ENCODE measurements at regions not wholly inside any gene's neighbourhood (a gene's known extent, or its start where the extent isn't known, plus 50 kb on each side); places are given as distances from the start of the nearest gene placed in this dataset.

DNA sequence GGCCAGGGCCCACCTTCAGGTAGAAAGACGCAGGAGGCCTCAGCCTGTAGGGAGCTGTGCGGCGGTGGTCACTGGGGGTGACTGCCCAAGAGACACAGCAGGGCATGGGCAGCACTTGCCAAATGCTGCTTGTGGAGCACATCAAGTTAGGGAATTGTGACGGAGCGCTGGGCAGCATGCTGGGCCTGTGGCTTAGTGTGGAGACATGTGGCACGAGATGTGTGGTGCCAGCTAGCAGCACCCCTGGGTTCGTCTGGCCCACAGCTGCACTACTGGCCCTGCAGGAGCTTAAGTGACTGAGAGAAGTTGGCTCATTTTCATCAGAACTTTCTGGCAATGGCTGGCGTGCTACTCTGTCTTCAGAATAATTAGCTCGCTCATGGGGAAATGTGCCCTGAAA, 213.1 kb upstream of the SYNDIG1 start:
- no peak for DNase-seq

DNA sequence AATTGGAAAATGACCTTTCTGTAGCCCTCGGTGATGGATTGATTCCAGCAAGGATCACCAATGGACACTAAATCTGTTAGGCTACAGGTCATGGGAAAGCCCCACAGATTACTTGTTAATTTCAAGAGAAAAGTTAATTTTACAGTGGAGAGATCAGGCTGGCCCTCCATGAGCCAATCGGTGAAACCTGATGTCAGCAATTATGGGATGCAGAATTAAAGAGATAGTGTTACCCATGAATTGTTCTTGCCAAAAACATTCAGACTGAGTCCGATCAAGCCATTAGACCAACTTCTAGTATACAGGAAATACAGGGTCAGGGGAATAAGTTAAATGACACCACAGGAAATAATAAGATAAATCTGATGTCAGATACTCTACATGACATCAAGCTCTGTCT, 214.9 kb upstream of the SYNDIG1 start:
- DNase-seq: no peak

DNA sequence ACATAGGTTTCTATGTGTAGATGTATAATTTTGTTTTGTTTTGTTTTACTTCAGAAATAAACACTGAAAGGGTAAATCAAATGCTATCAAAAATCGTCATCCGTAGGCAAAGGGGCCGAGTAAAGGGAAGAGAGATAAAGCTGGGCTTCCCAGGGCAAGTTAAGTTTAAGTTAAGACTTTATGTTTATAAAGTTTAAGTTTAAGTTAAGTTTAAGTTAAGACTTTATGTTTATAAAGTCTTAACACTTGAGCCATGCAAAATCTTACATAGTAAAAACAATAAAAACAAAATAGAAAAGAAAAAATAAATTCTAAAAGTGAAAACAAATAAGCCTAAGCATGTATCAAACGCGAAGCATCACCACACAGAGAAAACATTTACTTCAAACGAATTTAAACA, 216.1 kb upstream of the SYNDIG1 start:
- DNase-seq: no peak

DNA sequence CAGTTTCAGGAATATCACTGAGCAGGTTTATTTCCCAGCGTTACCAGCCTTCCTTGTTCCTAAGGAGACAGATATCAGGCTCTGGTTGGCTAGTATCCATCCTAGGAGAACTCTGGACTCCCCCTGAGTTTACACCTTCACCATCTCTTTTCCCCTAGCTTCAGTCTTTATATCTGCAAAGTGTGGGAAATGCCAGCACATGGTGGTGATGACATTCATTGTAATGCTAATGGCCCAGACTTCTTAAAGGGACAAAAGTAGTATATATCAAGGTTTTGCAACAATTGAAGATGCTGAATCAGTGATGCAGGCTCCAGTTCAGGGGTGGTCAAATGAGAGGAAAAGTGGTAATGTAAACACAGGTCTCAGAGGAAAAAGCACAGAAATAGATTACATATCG, 224.3 kb upstream of the SYNDIG1 start:
- no peak for DNase-seq

DNA sequence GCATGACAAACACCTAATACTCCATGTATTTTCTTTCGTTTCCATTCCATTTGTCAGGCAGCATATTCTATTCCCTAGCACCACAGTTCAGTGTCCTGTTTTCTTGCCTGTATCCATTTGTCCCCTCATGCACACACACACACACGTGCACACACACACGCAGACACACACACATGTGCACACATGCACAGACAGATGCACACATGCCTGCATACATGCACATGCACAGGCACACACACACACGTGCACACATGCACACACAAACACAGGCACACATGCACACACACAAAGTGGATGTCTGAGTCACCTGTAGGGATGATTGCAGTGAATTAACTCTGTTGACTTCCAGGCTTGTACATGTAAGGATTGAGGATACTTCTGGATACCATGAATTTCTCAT, 226.7 kb upstream of the SYNDIG1 start:
- DNase-seq: no peak

DNA sequence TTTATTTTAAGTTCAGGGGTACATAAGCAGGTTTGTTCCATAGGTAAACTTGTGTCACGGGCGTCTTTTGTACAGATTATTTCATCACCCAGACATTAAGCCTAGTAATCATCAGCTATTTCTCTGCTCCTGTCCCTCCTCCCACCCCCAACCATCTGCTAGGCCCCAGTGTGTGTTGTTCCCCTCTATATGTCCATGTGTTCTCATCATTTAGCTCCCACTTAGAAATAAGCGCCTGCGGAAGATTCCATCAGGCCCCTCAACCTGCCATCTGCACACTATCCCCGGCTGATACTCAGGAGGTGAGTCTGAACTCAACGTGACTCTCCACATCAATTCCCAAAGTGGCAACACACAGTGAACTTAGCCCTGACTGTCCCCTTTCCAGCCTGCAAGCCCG, 228.0 kb upstream of the SYNDIG1 start:
- no peak for DNase-seq

DNA sequence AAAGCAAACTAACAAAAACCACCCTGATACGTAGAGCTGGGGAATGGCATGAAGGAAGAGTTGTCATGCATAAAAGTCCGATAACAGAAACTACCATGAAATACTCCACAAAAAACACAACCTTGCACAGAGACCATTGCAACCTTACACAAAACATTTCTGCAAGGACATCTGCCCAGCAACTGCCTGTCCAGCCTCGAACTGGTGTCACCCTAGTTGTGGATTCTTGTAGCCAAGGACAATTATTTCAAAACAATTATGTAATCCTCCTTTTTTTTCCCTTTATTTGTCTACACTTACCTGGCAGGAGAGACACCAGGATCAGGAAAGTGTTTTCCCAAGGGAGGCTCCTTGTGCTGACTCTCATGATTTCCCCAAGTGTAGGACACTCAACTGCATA, 232.5 kb upstream of the SYNDIG1 start:
- DNase-seq: no peak

DNA sequence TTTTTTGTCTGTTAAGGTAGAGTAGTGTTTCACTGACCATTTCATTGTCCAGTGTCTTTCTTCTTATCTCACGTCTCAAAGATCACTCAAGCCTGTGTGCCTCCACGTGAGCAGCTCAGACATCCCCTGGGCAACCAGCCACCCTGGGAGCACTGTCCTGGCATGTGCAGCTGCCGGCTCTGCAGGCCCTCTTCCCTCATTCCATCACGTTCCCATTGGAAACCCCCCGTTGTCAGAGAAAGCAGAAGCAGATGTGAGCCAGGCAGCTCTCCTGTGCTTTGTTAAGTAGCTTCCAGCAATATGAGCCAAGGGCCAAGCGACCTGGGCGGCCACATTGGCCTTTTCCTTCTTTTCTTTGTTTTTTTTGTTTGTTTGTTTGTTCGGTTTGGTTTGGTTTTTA, 233.2 kb upstream of the SYNDIG1 start:
- no peak for DNase-seq

DNA sequence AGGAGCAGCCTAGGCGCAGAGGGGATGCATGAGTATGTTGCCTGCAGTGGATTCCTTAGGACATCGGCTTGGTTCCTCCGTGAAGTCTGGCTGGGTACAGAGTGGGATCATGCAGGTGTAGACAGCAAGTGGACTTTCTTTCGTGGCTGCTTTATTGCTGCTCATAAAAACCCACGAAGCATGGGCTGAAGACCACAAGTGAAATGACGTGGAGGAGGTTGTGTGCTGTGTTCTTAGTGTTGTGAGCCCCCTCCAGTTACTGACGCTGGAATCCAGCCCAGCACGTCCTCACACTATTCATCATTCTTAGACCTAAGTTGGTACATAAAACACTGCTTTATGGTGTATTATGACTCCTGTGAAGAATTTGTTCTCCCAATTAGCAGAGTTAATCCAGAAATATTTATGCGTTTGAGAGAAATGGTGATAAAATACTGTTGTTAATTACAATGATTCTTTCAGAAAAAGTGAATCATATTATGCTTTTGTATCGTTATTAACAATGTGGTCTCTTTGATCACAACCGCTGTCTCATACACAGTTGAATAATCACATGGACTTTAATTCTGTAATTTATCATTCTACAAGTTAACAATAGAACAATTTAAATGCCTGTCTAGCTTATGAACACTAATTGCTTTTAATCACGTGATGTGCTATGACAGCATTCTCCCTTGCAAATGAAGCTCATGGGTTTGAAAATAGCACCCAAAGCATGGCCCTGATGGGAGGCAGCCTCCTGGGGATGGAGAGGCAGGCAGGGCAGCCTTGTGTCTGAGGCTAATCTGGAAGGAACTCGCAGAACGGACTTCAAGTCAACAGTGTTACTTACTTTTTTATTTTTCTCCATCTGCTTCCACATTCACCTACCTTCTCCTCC, 233.9 kb upstream of the SYNDIG1 start:
- DNase-seq: no peak

DNA sequence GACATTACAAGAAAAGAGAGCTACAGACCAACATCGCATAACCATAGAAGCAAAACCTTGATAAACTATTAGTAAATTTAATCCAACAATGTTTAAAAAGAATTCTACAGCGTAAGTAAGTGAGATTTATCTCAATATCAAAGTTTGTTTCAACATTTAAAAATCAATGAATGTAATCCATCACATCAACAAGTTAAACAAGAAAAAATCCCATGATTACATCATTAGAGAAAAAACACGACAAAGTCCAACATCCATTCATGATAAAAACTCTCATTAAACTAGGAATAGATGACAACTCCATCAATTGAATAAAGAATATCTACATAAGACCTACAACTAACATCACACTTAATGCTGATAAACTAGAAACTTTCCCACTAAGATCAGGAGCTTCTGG, 239.0 kb upstream of the GGTLC1 start:
- DNase-seq: no peak

DNA sequence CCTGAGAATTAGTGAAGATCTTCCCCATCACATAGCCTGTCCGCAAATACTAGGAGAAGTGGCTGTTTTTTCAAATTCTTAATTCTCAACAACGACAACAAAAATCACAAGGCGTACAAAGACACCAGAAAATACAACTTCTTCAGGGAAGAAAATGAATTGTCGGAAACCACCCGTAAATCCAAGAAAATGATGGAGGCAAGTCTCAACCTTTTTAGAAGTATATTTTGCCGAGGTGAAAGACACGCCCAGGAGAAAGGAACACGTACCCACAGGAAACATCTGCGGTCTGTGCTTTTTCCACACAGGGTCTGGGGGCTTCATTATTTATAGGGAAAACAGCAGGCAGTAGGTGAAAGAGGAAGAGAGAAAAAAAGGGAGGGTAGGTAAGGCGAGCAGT, 223.9 kb upstream of the GGTLC1 start:
- DNase-seq: no peak

DNA sequence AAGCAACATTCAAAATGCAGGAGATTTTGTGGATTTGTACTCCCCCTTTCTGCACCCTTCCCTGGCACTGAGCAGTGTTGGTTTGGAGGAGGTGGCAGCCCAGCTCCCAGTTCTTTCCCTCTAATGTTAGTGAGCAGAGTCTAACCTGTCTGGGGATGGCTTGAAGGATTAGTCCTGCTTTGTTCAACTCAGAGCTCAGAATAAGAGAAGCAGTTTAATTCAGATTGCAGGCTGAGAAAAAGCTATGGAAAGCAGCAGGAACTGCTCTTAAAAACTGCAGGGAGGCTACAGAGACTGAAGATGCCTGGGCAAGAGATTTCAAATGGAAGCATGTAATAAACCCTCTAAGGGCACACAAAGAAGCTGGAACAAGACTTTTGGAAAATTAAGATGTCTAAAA, 223.4 kb upstream of the GGTLC1 start:
- DNase-seq: no peak

DNA sequence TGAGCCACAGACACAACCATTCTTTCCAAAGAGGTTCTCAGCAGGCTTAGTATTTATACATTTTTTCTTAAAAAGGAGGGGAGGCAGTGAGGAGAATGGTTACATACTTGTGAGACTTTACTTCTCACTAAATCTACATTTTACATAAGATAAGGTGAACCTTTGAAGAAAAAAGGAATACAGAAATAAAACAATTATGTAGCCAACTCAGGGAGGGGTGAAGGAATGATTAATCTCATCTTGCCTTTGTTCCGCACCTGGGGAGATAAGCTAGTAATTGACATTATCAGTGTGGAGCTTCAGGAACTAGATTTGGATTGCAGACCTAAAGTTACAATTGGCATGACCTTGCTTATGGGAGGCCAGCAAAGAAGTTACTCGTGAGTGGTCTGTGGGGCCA, 221.8 kb upstream of the GGTLC1 start:
- DNase-seq: no peak

DNA sequence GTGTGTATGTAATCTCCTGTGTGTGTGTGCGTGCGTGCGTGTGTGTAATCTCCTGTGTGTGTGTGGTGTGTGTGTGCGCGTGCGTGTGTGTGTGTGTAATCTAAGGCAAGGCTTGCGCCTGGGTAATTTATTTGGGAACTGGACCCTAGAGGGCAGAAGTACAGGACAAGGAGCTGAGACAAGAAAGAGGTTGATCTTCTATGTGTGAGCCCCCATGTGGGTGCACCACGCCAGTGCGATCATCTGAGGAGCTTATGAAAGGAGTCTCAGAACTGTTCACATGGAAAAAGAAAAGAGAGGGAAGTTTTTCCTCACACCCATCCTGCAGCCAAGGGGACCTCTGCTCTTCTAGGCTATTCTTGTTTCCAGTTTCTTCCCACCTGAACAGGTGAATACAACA, 220.1 kb upstream of the GGTLC1 start:
- DNase-seq: no peak

DNA sequence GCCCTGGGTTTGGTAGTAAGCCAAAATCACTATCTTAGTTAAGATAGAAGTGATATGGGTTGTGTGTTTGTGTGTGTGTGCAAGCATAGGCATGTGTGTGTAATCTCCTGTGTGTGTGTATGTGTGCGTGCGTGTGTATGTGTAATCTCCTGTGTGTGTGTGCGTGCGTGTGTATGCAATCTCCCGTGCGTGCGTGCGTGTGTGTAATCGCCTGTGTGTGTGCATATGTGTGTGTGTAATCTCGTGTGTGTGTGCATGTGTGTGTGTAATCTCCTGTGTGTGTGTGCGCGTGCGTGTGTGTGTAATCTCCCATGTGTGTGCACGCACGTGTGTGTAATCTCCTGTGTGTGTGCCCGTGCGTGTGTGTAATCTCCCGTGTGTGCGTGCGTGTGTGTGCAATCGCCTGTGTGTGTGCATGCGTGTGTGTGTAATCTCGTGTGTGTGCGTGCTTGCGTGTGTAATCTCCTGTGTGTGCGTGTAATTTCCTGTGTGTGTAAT, 219.3 kb upstream of the GGTLC1 start:
- no peak for DNase-seq

DNA sequence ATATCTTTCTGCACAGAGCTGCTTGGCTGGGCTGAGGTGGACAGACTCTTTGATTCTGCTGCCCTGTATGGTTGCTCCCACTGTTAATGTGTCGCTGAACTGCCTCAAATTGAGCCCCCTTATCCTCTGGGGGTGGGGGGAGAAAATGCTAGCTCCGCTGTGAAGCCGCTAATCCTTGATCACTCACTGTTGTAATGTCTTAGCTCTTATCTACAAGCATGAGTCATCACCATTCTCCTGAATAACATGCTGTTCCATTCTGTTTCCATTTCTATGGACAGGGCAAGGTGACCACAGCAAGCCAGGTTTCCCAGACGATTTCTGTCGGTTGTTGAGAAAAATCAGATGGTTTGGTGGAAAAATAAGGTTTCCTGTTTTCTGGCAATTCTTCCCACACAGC, 218.4 kb upstream of the GGTLC1 start:
- no peak for DNase-seq

DNA sequence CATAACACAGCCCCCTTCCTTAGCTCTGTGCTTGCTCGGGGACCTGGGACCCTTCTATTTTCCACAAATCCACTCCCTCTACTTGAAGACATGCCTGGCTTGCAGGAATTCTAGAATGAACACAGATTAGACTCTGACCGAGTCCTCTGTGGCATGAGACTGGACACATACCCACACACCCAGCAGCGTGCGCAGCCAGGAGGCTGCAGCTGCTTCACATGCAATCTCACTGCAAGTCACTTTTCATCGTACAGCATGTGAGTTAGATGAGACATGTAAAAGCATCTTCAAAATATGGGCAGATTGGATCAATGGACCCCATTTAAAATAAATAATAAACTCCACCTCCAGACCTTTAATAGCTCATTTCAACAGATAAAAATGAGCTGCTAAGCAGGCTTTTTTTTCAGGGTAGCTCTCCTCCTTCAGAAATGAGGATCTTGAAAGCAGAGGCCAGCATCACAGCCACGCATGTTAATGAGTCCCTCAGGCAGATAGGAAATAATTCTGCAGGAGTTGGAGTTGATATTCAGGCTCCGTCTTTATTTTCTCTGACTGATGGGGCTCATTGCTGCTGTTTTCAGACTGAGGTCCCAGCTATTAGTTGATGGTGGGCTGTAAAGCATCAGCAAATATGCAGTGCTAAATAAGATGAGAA, 215.1 kb upstream of the GGTLC1 start:
- DNase-seq: no peak

DNA sequence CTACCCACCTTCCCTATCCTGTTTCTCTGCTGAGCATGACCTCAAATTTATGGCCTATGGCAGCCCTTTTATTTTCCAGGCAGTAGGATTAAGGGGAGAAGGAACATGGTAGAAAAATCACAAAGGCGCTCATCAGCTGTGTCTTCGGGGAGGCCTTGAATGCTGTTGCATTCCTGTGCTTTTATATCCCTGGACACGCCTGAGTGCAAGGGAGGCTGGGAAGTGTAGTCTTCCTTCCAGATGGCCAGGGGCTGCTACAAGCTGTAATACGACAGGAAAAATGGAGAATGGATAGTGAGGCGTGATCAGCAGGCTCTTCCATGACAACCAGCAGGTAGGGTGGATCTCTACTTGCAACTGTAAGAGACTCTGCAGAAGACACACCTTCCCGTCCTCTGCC, 210.9 kb upstream of the GGTLC1 start:
- DNase-seq: no peak

DNA sequence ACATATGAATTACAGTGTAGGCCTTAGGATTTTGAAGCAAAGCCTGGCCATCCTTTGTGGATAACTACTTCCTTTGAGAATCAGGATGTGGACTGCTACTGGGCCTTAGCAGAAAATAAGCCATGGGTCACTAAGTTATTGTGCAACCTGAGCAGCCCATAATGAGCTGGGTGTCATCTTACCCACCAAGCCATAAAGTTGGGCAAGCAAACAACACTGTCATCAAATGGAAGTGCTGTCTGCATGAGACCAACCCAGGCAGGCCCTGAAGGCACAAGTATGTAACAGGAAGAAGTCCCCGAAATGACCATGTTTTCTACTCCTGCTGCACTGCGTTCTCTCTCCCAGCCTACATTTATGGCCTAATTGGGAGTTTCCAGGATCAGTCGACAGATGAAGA, 205.6 kb upstream of the GGTLC1 start:
- no peak for DNase-seq

DNA sequence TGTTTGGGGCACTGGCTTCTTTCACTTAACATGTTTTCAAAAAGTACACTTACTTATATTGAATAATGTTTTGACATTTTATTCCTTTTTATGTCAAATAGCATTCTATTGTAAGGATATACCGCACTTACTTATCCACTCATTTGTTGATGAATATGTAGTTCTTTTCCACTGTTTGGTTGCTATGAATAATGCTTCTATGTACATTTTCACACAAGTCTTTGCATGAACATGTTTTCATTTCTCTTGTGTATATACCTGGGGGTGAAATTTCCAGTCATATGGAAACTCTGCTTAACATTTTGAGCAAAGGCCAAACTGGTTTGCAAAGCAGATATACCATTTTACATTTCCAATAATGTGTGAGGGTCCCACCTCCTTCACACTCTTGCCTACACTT, 202.3 kb upstream of the GGTLC1 start:
- no peak for DNase-seq

DNA sequence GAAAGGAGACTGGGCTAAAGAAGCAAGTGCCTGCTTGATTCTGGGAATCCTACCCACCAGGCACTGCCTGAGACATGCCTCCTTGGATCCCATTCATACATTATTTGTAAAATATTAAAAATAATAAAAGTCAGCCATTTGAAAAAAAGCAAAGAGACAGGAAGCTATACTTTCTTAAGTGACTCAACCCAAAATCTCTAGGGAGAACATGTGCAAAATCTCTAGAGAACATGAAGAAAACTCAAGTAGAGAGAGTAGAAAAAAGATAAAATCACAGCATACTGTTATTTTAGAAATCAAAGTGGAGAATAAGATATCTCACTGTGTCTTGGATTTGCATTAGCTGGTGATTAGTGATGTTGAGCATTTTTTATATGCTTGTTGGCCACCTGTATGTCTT, 197.2 kb upstream of the GGTLC1 start:
- DNase-seq: no peak

DNA sequence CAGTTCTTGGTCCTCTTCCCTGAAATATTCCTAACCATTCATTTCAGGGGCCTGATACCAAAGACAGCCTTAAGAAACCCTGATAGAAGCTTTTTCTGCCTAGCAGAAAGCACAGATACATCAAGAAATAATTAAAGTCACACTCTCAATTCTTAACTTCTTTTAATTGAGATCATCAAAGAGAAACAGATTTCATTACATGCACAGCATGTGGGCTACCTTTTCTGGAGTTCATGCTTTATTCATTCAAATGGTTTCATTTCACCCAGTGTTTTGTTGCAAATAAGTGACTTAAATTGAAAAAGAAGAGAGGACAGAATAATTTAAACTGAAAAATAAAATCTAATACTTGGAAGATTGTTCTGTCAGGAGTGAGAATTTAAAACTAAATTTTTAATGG, 192.6 kb upstream of the GGTLC1 start:
- no peak for DNase-seq

DNA sequence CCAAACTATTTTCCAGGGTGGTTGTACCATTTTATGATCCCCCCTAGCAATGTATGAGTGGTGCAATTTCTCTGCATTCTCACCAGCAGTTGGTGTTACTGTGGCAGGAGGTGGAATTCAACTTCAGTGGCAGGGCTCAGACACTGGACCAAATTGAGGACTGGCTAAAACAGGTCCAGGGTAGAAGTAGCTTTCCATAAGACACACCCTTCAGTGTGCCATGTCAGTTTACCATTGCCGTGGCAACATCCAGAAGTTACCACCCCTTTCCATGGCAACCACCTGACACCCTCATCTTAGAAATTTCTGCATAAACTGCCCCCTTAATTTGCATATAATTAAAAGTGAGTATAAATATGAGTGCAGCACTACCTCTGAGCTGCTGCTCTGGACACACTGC, 180.7 kb upstream of the GGTLC1 start:
- DNase-seq: no peak

DNA sequence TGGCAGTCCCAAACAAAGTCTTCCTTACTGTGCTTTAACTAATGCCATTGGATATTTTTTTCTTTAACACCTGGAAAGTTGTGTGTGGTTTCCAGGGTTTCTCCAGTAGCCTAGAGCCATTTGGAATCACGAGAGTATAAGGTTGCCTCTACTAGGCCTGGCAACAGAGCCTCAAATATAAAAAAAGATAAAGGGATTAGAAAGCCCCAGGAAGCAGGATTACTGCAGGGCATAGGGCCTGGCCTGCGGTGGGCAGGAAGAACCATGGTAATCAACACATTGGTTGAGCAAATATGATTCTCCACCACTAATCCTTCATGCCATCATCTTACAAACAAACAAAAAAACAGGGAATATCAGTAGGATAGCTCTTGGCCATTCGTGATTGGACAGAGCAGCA, 177.8 kb upstream of the GGTLC1 start:
- no peak for DNase-seq

DNA sequence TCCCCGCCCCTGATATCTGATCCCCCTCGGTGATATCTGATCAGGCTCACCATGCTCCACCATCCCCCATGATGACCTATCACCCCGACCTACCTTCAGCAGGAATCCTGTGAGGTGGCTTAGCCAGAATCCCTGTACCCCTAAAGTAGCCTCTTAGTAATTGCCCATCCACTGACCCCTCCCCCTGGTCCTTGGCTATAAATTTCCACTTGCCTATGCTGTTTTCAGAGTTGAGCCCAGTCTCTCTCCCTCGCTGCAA, 177.5 kb upstream of the GGTLC1 start:
- DNase-seq: no peak

All from CD4-positive, alpha-beta T cell treated with Interleukin-1 beta for 1 hour (primary cell).